Activated CD4-positive, CD25-positive, alpha-beta regulatory T cell treated with anti-CD3 and anti-CD28 coated beads, Interleukin-2, amount 50 U/mL, for 24 hours (primary cell): ENCODE measurements at regions not wholly inside any gene's neighbourhood (a gene's known extent, or its start where the extent isn't known, plus 50 kb on each side); places are given as distances from the start of the nearest gene placed in this dataset.

Source experiments
- ATAC-seq, 2 donors: fragments of 150-1000 bp; cut with Tn5 transposase; one replicate each; pipeline ENCODE4 v1.10.0; 2021; ENCODE audit warnings: mild to moderate bottlenecking in 1 of 2, moderate library complexity in 1 of 2

DNA sequence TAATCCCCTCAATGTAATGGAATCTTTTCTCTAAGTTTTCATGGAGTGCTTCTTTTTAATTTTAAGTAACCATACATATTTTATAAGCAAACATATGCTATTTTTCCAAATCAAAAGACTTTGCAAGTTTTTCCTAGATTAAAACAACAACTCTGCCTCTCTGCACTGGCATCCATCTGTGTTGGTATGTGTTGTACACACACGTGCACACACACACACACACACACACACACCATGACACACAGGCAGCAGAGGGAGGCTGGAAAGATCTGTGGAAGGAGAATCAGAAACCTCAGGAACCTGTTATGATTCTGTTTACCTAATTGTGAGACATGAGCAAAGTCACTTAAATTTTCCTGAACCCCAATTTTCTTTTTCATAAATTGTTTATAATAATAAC lies 295.0 kb upstream of the PRDM1 start:
- ATAC-seq, result no peak

DNA sequence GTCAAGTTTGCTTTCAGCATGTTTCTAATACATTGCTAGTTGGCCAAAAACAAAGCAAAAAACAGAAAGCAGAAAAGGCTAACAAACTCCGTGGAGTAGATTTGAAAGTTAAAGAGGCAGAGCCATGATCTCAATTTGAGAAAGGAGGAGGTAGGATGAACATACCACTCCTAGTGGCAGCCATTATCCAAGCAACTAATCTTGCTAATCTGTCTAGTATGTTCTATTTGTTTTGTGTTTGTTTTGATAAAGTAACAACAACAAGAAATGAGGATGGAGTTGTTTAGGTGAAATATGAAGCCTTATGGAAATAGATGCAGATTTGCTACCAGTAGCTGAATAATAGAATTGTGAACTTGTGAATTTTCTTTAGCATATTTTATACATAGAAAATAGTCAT lies 295.5 kb upstream of the PRDM1 start:
- ATAC-seq, result no peak

DNA sequence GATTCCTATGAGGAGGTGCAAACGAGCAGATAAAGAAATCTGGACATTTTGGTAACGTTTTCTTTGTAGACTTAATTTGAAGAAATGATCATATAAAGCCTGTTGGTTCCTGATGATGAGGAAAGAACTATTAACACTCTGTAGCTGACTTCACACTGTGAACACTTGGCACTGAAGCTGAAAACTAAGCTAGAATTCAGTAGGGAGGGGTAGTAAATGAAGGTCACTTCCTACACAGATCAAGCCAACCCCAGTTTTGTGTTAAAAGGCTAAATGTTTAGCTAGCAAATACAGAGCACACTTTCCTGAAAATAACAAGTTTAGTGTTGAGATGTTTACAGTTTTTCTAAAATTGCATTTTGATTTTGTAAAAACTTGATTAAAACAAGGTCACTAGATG lies 296.2 kb upstream of the PRDM1 start:
- no peak for ATAC-seq

DNA sequence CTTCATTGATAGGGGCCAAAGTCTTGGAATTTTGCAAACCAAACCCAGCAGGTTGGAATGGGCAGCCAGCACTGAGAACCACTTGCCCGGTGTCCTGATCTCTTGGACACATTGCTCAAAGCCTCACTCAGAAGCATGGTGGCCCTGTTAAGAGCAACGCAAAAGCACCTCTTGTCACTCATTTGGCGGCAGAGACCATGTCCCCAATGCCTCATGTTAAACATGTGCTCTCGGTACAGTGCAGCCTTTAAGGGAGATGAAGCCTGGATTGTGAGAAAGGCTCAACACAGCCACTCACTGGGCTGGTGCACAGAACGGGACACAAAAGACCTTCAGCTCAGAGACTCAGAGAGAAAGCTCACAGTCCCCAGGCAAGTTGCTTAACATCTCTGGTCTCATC lies 298.4 kb upstream of the PRDM1 start:
- ATAC-seq, result no peak

DNA sequence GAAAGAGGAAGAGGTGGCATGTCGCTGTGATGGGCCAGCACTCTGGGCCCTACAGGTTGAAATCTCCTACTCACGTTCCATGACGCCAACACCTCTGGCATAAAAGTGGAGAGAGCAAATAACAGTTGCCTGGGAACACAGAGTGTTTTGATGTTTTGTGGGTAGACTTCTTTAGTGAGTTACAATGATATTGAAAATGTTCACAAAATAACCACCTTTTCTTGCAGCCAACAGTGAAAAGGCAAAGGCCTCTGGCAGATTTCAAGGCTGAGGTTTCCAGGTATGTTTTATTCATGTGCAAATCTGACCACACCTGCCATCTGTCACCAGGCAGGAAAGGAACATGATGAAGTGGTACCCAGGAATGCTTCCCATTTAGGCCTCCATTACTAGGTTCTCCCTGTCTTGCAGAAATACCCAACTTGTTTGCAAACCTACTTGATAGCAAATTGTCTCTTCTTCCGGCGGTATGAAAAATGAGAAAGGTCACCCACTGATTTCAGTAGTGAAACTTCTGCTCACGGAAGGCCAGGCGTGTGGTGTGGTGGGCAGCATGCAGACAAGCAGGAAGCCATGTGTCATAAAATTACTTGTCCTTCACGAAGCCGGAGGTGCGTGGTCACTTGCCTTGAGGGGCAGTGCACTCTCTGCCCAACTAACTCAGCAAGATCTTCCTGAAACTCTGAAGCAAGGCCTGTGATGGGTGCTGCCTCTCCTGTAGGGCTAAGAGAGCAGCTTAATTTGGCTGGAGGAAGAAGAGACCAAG lies 299.1 kb upstream of the PRDM1 start:
- peak; percentile 29 to 54 for ATAC-seq

DNA sequence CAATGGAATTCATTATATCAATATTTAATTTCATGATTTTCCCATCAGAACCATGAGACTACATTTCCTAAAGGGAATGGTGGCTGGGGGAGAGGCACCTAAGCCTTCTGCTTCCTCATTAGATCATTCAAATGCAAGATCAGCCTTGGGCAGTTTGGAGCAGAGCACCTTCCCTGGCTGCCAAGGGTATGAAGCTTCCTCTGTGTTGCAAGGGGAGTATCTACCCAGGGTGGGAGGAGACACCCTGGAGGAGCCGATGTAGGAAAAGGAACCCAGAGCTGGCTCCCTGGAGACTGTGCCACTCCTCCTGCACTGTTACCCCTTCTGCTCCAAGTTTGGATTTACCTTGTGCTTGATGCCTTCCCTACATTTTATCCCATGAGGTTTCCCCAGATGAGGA lies 299.7 kb upstream of the PRDM1 start:
- ATAC-seq, result no peak

DNA sequence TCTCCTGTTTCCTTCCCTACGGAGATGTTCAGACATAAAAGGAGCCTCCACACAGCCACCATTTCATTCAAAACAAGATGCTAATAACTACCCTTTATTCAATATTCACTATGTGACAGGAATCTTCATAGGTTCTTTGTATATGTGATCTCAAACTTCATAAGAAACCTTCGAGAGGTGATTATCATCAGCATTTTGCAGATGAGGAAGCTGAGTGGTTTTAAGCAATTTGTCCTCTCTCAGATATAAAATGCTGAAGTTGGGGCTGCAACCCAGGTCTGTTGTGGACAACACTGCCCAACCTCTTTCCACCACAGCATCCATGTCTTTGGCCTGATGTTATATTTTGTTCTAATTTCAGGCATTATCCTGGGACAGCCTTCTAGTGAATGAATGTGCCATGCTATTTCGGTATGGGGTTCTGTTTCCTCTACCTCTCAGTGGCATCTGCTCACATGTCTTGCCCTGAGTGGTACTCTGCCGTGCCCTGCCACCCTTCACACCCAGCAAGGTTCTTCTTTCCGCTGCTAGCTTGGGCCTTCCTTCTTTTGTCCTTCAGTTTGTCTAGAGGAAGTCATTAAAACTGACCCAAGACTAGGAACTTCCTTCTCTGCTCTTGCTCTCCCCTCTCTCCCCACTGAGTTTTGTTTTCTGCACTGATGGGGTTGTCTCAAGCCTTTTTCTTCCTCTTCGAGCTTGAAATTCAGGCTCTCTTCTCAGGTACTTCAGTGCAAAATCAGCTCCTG lies 300.9 kb upstream of the PRDM1 start:
- no peak for ATAC-seq

DNA sequence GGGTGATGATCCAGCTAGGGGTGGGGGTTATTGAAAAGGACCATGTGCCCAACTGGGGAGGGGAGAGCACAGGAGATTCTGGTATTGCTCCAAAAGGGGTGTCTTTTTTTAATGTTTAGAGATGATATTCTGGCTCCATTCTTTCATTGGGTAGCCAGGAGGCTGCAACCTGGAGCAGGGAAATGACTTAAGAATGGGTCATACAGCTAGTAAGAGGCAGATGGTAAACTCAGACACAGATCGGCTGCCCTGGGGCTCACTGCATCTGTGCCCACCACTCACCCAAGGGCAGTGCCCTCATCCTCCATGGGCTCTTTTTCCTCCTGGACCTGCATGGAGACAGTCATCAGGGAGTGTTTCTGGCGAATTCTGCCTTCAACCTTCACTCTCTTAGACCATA lies 302.0 kb upstream of the PRDM1 start:
- no peak for ATAC-seq

DNA sequence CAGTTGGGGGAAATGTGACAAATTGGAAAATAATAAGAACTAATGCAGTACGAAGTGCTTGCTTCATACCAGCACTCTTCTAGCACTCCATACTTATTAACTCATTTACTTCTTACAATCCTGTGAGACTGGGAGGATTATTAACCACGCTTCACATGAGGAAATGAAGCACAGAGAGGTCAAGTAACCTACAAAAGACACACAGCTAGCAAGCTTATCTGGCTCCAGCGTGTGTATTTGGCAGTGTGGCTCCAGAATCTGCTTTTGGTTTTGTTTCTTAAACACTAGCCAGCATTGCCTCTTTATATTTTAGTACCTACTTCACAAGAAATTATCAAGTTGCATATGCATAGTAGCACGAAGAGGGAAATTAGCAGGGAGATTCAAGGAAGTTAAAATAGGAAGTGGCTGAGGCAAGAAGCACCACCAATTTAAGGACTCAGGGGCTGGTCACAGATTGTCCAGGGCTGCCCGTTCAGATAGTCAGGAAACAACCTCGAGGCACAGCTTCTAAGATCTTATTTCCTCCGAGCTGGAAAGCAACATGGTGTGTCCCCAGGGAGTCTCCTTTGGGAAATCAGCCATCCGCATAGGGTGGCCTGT lies 302.7 kb upstream of the PRDM1 start:
- ATAC-seq, result no peak

DNA sequence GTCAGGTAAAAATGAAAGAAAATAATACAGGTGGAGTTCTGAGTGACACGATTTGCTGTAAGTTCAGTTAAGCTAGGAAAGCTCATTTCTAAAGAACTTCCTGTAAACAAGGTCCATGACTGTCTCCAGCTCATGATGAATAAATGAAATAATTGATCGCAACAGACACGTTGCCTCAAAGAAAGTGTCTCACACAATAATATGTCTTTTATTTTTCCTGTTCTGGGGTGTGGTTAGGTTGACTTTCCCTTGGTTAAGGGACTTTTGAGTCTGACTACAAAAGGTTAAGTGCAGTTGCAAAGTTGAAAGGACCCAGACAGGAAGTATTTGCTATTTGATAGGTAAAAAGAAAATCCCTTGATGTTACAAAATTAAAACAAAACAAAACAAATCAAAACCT lies 304.2 kb upstream of the PRDM1 start:
- ATAC-seq, result peak; percentile 51 to 55

DNA sequence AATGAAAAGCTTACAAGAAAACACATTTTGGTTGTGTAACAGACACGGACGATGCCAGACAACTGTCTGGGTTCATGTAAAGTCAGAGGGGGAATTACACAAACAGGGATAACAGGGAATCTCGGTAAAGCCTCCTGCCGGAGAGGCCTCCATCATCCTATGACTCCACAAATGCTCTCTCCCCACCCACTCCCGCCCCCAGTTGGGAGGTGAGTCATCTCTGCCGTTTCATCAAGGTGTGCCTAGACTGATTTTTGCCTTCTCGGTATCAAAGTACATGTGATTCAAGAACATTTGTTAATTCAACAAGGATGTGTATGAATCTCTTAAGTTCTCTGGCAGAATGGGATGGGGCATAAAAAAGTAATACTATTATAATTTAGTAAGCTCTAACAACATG lies 304.9 kb upstream of the PRDM1 start:
- peak; percentile 68 to 72 for ATAC-seq

DNA sequence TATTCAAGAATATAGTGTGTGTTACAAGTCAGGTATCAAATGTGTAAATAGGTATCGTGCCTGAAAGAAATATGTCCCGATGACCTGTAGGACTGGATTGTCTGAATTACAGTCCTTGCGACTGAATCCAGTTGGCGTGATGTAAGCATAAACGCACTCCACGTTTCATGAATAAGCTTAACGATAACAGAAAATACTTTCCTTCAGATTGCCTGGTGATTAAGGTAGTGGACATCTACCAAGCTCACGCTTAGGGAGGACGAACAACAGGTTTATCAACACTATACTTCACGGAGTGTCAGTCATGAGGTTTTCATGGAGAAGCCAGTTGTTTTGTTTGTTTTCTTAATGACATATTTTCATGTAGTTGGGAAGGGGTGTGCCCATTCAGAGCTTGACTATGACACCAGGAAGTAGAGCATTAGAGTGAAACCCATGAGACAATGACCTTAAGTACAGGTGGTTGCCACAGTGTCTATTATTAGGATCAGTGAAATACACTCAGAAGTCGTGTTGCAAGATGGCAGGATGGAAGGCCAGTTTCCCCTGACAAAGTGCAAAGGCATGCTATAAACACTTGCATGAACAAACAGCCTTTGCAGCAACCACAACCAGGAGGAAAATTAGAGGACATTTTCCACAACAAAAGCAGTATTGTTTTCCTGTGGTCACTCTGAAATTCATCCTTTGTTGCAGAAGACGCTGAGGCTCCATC lies 305.8 kb upstream of the PRDM1 start:
- no peak for ATAC-seq

DNA sequence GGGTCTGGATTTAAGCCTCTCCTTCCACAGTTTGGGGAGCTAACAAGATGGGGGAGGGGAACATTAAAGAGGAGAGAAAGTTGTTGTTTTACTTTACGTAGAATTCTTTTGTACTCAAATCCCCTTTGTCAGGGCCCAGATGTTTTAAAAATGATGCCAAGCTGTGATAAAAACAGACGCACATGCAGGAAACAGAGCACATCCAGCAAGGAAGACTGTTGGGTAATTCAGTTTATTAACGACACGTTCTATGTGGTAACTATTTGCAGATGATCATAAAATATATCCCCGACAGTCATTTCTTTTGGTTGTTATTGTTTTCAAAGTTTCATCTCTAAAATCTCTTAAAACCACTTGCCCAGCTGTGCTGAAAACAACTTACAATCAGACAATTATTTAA lies 307.0 kb upstream of the PRDM1 start:
- no peak for ATAC-seq

DNA sequence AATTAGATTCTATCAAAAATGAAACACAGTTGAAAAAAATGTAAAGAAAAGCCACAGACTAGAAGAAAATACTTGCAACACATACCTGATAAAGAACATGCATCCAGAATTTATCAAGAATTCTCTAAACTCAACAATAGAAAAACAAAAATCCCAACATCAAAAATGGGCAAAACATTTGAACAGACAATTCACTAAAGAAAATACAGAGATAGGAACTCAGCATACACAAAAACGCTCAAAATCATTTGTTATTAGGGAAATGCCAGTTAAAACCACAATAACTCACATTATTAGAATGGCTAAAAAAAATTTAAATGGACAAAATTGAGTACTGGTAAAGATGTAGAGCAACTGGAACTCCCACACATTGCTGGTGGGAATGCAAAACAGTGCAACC lies 311.0 kb upstream of the PRDM1 start:
- no peak for ATAC-seq

DNA sequence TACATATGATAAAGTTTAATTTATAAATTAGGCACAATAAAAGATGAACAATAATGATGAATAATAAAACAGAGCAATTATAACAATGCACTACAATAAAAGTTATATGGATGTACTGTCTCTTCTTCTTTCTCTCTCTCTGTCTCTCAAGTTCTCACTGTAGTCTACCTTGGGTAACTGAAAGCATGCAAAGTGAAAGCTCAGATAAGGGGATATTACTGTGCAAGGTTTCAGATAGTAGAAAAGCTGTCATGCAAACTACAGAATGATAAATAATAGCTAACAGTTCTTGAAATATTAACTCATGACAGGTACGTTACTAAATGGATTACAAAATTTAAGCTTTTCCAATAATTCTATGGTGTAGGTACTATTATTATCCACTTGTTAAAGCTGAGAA lies 311.9 kb upstream of the PRDM1 start:
- ATAC-seq, result peak in 1 of 2 donors; percentile 49

DNA sequence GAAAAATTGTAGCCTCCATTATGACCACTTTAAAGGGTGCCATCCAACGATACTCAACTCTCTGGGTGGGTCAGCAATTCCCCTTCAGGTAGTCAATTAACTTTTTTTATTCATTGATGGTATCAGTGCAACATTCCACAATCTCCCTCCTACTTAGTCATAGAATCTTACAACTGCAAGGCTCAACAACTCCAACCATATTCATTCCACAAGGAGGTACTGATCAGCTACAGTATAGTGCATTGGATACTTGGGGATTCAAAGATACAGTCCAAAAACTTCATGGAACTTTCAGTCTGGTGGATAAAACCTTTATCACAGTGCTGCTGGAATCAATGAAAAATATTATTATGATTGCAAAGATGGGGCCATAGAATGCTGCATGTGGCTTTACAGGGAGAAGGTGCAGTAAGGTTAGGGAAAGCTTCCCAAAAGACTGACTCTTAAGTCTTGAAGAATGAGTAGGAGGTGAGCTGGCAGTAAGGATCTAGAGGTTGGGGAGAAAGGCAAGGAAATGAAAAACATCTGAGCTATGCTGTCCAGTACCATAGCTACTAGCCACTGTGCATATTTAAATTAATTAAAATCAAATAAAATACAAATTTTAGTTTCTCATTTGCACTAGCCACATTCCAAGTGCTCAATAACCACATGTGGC lies 314.7 kb upstream of the PRDM1 start:
- ATAC-seq, result no peak

DNA sequence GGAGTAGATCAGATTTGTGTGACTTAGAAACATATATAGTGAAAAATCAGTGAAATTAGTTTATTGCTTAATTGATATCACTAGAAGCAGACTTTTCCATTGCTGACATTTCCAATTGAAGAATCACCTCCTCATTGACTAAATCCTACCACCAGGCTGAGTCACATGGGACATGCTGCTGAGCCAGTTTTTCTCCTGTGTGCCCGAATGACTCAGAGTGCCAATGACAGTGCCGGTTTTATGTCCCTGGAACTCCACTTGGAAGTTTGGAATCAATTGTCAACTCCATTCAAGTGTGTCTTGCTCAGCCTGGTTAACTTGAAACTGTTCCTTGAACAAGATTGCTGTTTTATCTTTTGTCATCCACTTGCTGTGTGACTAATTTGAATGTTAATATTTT lies 316.1 kb upstream of the PRDM1 start:
- no peak for ATAC-seq

DNA sequence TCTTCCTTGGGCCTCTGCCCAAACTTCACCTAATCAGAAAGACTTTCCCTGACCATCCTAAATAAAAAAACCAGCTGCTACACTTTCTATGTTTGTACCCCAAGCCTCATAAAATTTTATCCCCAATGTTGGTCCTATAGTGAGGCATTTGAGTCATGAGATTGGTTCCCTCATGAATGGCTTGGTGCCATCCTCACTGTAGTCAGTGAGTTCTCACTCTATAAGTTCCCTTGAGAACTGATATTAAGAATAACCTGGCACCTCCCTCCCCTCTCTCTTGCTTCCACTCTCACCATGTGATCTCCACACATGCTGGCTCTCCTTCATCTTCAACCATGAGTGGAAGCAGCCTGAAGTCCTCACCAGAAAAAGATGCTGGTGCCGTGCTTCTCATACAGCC lies 316.9 kb upstream of the PRDM1 start:
- ATAC-seq, result no peak

DNA sequence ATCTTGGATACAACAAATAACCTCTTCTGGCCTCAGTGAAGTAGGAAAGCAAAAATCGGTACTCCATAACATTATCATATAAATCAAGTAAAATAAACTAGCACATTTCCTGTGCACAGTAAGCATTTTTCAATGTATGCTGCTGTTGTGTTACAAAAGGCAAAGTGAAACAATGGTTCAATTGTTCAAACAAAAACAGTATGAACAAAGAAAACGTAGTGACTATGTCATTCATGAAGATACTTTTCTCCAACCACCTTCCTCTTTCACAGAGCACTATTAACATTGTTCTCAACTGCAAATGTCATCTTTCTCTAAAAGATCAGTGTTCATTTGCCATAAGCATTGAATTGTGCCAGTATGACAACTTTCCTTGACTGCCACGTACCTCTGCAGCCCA lies 318.6 kb upstream of the PRDM1 start:
- no peak for ATAC-seq

DNA sequence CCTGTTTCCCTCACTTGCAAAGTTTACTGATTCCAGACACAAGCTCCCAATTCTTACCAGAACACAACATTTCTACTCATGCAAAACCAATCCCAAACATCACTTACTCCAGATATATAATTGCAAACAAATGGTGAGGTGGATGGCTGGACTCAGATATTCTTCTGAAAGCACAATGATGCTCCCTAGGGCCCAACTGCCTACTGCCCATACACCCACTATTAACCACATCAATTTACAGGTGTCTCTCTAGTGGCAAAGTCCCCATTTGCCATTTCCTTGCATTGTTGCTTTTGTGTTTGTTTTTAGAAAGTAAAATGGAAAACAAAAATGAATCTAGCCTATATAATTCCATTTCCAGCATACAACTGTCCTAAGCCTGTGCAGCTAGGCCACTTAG lies 320.9 kb upstream of the PRDM1 start:
- no peak for ATAC-seq

DNA sequence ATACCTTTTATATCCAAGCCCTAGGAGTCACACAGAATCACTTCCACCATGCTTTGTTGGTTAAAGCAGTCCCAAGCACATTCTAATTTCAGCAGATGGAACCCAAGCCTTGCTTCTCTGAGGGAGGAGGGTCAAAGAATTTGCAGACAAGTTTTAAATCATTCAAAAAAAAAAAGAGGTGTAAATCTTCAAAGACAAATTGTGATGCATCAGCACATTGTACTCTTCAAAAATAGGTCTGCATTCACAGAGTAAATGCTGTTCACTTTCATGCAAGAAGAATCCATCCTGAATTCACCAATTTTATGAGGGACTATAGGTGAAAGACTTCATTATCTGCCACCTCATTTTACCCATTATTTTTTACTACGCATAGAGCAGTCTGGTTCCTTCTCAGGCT lies 321.8 kb upstream of the PRDM1 start:
- ATAC-seq, result no peak

DNA sequence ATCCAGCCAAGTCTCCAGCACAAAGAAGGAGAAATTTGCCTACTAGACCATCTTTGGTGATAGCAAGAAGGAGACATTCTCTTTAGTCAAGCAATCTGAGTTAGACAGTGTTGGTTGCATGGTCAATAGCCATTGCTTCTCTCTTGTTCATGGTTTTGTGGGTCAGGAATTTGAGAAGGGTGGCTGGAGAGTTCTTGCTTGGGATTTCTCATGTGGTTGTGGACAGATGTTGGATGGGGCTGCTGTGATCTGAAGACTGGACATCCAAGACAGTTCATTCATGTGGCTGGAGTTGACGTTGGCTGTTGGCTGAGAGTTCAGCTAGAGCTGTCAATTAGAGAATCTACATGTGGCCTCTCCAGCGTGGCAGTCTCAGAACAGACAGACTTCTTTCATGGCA lies 322.3 kb upstream of the PRDM1 start:
- no peak for ATAC-seq

DNA sequence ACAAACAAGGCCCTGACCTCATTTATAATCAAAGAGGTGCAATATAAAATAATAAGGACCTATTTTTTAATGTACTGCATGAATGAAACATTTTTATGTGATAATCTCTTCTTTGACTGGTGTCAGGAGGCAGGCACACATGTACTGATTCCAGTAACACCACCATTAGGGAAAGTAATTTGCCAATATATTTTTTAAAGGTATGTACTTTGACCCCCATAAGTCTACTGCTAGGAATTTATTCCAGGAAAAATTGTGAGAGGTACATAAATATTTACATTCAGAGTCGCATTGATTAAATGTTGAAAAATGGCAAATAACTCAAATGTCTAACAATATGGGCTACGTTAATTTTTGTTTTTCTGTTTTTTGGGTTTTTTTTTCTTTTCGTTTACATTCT lies 325.4 kb upstream of the PRDM1 start:
- ATAC-seq, result no peak
